Occipital lobe (tissue), 1 donor: ENCODE measurements at regions not wholly inside any gene's neighbourhood (a gene's known extent, or its start where the extent isn't known, plus 50 kb on each side); places are given as distances from the start of the nearest gene placed in this dataset.

ENCODE experiments used
- DNase-seq: peaks from one replicate; lab custom pipeline; 2025; lab: John Stamatoyannopoulos, UW

DNA sequence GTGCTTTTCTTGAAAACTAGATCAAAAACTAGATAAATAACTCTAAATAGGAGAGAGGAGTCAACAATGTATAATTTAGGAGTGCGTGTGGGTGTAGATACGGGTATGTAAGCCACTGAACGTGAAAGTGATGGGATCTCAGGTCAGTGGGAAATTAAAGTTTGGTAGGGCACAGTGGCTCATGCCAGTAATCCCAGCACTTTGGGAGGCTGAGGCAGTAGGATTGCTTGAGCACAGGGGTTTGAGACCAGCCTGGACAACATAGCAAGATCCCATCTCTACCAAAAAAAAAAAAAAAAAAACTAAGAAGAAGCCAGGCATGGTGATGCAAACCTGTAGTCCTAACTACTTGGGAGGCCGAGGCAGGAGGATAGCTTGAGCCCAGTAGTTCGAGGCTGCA lies 247.1 kb downstream of the ANAPC1 start:
- no peak for DNase-seq

DNA sequence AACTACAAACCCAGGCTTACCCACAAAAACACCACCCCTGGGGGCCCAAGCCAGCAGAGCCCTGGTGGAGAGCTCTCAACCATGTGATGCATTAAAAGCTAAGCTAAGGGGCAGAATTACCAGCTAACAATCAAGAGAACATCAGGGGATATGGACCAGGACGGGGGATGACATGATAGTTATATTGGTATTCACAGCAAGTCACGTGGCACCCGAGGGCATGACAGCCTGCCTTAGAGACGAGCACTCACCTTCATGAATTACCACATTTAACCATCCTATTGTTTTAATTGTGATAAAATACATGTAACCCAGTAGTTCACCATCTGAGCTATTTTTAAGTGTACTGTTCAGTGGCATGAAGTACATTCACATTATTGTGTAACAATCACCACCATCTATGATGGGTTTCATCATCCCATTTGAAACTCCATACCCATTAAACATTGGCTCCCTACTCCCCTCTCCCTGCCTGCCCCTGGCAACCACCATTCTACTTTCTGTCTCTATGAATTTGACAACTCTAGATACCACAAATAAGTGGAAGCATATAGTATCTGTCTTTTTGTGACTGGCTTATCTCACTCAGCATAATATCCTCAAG lies 245.6 kb downstream of the ANAPC1 start:
- DNase-seq: no peak

DNA sequence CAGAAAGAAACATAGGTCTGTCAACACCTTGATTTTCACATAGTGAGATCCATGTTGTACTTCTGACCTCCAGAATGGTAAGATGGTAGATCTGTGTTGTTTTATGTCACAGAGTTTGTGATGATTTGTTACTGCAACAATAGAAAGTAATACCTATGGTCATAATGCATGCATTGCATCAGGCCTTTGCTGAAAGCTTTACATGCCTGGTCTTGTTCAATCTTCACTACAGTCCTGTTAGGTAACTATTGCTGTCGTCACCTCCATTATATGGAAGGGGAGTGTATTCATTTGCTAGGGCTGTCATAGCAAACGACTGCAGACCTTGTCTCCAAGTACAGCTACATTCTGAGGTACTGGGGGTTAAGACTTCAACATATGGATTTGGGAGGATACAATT lies 243.5 kb downstream of the ANAPC1 start:
- no peak for DNase-seq

DNA sequence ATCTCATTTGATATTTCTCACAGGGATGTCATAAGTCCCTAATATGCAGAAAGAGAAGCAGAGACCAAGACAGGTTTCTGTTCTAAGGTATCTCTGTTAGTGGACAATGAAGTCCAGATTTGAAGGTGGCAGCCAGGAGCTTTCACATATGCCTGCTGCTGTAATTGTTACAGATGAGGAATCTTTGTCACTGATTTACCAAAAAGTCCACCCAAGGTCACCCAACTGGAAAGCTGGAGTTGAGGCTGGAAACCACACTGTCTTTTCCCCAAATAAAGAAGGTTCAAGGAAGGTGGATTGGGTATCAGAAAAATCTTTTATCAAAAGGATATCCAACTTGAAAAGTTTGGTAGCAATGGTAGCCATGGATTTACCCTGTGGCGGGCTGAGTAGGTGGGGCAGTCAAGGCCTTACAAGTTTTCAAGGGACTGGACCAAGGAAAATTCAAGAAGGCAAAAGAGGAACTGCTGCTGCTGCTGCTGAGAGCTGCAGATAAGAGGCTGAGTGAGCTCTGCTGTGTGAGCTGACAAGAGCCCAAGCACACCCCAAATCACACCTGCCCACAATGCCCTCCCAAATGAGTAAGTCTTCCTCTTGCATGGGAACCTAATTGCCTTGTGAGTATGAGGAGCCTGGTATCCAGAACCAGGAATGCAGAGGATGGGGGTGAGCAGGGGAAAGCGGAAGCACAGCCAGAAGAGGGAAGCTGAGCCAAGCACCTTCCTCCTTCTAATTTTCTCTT lies 241.2 kb downstream of the ANAPC1 start:
- no peak for DNase-seq

DNA sequence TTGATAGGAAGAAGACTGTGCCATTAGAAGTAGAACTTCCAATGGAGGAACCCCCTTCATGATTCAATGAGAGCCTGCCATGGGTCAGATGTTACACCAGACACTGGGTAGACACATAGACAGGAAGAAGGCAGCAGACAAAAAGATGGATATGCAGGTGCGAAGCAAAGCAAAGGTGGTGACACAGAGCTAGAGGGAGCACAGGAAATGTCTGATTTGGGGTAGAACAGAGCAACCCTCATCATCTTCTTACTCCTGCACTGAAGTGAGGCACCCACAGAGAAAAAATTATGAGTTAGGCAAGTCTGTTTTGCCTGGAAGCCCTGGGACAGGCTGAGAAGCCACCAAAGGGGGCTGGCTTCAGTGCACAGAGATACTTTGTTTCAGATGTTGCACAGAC lies 240.2 kb downstream of the ANAPC1 start:
- no peak for DNase-seq

DNA sequence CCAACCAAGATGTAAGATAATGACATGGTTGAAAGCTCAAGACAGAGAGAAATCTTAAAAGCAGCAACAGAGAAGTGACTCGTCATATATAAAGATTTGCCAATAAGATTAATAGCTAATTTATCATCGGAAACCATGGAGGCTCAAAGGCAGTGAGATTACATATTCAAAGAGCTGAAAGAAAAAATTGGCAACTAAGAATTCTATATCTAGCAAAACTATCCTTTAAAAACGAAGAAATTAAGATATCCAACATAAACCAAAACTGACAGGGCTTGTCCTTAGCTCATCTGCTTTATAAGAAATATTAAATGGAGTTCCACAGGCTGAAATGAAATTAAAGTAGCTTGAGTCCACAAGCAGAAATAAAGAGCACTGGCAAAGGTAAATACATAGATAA lies 236.6 kb downstream of the ANAPC1 start:
- DNase-seq: no peak

DNA sequence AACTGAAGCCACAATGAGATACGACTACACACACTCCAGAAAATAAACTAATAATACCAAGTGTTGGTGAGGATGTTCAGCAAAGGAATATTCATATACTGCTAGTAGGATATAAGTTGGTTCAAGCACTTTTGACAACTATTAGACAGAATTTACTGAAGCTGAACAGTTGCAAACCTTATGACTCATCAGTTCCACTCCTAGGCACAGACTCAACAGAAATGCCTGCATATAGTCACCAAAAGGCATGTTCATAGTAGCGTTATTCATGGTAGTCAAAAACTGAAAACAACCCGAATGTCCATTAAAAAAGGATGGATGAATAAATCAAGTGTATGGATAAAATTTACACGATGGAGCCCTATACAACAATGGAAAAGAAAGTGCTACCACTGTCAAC lies 232.0 kb downstream of the ANAPC1 start:
- DNase-seq: no peak

DNA sequence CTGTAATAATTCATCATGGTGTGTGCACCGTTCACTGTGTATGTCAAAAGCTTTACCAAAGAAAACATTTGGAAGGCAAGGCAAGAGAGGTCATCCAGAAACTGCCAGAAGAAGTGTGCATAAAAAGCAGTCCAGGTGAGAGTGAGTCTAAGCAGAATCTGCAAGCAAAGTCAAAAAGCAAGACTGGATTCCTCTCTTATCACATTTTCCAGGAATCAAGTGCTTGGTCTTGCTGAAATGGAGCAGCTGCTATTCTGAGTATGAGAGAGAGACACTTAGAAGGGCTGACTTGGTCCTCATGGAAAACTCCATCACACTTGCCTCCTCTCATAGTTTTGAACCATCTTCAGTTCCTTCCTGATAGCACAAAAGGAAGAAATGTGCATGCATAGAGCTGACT lies 231.3 kb downstream of the ANAPC1 start:
- DNase-seq: no peak

DNA sequence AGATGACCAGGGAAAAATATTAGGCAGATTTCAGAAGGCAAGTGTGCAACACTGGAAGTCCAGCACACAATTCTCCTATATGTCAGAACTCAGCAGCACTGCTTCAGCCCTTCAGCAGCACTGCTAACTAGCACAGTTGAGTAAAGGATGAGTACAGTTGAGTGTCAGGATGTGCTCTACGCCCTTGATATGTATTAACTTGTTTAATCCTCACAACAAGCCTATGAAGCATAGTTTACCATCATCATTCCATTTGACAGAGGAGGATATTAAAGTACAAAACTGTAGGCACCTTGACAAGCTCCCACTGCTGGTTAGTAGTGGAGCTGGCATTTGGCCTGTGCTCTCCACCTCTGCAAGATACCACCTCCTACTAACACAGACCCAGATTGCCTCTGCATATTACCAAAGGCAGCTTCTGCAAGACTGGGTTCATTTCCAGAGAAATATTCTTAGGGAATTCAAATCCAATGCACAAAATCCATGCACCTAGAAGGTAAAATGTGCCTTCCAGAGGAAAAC lies 230.8 kb downstream of the ANAPC1 start:
- no peak for DNase-seq

DNA sequence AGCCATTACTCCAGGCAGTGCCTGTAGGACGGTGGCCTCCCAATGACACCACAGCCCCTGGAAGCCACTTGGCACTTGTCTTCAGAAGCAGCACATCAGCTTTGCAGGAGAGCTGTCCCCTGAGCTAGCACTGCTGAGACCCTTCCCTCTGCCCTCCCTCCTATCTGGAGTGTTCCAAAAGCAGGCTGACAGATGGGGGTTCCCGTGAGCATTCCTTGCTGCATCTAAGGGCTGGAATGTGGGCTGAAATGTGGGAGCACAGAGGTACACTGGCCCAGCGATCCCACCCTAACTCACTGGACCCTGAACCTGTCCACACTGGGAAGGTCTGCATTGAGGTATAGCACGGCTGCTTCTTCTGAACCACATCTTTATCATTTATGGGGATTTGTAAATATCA lies 230.1 kb downstream of the ANAPC1 start:
- DNase-seq: no peak

DNA sequence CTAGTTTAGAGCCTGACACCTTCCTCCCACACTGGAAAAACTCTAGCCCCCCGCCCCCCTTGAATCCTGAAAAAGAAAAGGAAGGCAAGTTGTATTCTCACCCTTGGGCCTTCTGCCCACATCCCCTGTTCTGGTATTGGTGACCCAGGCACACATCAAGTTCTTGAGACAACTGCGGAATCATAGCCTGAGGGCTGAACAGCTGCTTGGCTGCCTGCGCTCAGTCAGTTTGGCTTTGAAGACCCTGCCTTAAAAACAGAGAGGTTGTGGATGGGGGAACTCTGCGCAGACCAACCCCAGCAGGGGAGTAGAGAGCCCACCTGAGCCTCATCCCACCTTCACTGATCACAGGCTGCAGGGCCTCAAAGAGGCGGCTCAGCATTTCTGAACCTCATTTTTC lies 229.2 kb downstream of the ANAPC1 start:
- DNase-seq: no peak

DNA sequence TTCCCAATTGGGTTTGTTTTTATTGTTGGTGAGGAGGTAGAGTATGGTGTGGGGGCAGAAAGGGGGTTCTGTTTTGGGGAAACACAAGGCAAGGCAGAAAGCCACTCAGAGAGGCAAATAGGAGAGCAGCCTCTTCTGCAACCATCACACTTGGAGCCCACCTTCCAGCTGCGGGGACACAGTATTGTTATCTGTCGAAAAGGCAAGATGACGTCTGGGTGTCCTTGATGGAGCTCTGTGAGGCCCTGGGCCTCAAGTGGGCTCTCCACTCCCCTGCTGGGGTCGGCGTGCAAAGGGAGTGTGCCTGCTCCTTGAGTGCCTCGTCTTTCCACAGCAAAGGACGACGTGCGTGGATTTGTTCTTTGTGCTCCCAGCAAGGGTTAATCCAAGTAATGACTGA lies 227.6 kb downstream of the ANAPC1 start:
- no peak for DNase-seq

DNA sequence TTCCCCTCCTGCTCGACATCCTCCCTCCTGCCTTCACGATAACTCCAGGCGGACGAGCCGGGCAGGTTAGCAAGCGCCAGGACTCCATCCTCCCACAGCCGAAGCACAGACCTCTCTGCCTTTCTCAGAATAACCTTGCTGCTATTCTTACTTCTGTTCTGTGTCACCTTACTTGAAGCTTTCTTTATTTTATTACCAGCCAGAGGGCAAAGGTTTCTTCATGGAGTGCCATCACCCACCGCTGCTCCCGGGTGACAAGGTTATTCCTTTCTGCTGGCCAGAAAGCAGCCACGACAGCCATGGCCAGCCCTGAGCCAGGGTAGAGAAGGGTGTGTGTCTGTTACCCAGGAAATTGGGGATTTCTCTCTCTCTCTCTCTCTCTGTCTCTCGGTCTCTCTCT lies 227.1 kb downstream of the ANAPC1 start:
- no peak for DNase-seq

DNA sequence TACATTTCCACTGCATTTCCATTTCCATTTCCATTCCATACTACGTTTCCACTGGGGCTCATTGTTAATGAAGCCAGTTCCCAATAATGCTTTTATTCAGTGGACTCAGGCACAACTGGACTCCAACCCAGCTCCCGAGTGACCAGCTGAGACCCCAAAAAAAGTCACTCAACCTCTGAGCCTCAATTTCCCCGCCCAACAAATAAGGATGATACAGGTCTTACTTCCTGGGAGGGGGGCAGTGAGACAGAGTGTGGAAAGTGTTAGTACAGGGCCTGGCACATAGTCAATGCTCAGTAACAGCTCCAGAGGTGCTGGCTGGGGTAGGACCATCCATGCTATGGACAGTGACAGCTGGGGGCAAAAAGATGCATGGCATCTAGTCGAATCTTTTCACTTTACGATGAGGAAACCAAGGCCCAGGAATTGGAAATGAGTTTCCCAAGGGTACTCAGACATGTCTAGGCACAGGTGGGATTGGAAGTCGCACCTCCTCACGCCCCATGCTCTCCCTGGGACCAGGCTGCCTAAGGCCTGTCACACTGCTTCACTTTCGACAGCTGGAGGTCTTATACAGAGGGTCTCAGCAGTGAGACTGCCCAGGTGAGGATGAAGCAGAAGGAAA lies 226.5 kb downstream of the ANAPC1 start:
- no peak for DNase-seq

DNA sequence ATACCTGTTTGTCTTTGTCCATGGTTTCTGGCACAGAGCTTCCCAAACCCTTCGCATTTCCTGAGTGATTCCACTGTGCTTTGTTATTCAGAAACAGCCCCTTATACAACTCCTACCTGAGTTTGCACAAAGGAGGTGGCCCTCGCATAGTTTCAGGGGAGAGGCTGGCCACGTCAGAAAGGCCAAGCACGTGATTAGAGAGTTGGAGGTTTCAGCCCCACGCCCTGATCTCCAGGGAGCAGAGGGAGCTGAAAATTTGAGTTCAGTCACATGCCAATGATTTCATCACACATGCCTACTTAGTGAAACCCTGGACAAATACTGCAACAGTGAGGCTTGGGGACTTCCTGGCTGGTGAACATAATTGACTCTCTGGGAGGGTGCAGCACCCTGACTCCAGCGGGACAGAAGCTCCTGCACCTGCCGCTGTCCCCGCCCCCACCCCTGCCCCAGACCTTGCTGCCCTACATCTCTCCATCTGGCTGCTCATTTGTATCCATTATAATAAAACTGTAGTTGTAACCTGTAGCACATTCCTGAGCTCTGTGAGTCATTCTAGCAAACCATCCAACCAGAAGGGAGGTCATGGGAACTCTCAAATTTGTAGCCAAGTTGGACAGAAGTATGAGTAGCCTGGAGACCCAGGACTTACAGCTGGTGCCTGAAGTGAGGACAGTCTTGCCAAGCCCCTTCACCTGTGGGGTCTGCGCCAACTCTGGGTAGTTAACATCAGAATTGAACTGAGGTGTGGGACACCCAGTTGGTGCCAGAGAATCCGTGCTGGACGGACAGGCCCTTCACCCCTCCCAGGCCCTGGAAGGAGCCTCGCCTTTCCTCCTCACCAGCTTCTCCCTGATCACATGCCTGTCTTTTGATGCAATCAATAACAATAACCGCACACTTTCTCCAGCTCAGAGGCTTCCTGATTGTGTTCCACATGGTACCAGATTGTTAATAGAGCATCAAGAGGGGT lies 224.3 kb downstream of the ANAPC1 start:
- DNase-seq: no peak

DNA sequence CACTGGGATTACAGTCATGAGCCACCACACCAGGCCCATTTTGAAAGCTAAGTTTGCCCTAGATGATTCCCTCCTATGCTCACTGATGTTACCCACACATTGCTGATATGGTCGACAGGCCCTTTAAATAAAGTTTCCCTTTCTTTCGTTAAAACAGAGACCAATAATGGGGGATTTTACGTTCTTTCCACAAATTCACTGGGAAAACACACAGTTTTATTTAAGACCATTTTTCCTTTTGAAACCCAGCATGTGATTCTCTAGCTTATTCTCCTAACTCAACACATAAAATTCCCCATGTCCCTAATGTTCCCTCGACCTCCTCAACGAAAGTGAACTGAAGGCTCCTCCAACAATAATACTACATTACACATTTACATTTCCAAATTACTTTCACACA lies 223.2 kb downstream of the ANAPC1 start:
- DNase-seq: no peak

DNA sequence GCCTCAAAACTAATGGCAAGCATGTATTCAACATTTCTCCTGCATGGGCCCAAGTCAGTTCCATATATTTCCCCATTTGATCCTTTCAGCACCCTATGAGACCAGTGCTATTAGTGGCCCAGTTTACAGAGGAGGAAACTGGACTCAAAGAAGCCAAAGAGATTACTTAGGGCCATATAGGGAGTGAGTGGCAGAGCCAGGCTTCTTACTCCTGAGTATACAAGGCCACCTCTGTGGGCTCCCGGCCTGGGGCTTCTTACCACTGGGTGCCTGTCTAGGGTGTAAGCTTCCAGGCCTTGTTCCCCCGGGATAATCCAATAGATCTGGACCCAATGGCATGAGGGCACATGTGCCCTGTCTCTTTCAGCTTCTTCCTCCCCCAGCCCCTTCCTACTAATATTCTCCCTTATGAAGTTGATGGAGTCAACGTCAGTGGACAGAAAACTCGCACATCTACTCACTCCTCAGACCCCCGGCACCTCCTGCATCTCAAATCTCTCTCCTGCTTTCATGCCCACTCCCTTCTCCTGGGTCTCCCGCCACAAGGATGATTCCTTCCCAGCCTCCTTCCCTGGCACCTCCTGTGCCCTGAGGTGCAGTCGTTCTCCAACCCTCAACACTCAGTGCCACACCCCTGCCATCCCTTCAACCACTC lies 222.6 kb downstream of the ANAPC1 start:
- no peak for DNase-seq

DNA sequence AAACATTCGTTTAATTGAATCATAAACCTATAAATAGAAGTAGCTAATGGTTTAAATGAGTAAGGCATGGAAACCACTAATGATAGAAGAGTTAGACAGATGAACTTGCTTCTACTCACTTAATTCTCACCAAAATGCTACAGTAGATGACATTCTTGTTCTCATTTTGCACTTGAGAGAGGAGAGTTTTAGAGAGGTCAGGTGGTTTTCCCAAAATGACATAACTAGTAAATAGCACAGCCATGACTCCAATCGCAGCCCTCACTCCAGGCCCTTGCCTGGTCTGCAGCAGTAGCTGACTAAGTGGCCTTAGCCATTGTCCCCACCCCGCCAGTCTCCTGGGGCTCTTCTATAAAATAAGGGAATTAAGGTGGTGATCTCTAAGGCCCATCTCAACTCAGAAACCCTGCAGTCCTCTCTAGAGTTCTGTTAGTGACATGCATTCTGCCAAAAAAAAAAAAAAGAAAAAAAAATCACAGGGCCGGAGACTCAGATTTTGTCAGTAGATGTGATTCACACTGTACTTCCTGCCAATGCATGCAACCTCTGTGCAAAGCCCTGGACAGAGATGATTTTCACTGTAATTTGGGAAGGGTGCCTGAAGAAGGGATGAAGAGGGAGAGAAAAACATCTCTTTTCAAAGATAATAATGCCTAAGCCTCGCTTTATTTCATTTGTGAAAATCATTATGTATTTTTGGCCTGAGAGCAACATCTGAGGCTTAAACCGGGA lies 221.8 kb downstream of the ANAPC1 start:
- DNase-seq: no peak

DNA sequence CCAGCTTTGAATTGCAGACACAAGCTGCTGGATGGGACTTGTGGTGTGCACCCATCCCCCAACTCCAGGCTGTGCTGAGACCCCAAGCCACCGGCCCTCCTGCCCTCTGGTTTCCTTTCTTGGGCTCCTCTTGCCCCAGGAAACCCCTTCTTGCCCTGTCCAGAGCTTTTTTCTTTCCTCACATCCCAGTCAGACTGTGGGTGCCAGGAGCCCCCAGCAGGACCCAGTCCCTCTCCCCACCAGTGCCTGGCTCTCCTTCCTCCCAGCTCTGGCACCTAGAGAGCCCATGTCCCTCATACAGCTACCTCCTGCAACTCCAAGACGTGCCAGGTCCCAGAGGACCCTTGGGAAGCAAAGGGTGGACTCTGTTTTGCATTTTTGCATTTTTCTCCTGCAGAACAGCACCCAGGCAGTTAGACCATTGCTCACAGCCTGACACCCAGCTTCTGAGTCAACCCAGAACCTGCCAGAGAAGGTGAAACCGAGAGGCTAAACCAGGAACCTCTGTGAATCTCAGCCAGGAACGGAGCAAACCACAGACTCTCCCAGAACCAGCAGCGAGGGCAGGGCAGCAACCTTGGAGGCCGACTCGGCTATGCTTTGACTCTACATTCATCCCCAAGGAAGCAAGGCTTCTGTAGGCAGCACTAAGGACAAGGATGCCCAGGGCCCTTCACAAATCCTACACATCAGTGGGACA lies 221.1 kb downstream of the ANAPC1 start:
- DNase-seq: no peak
